Right lobe of liver (tissue), 4 donors: ENCODE measurements at regions not wholly inside any gene's neighbourhood (a gene's known extent, or its start where the extent isn't known, plus 50 kb on each side); places are given as distances from the start of the nearest gene placed in this dataset.

Experiments
- POLR2A ChIP-seq: fragments of 450-650 bp; IDR thresholded peaks from one replicate; pipeline ENCODE4 v1.6.1; 2017; ENCODE audit warnings: antibody characterized with exemption, mild to moderate bottlenecking
- TF ChIP-seq, protein P1 (sequence below), 4 donors: fragments of 200-600 bp in 3 of 4; fragments of 450-650 bp in 1 of 4; IDR thresholded peaks; one replicate each; pipeline versions ENCODE4 v1.5.1 to v1.8.0; 2016 to 2022; ENCODE audit warnings: antibody characterized with exemption in 4 of 4, mild to moderate bottlenecking in 2 of 4
- donor health status: DM: no; HTN: no; CAD: no.
- donor health status: DM: no; HTN: no; CAD: no.
- donor health status: DM: no; HTN: yes; CAD: no.

DNA sequence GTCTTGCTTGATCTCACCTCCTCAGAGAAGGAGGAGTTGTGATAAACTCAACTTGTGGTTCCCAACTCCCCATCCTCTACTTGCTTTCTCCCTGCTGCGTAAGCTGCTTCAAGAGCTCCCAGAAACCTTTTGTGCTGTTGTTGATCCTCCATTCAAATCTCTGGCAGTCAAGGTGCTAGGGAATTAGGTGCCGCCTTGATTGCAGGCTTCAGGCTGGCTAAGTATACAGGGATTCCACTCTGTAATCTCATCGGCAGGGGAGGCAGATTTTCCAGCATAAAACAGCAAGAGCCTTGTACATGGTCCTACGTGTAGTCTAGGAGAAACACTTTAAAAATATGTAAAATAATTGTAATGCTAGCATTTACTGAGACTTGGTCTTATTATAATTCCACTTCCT lies 116.2 kb upstream of the DDX18 start:
- TF ChIP-seq, protein P1, sequence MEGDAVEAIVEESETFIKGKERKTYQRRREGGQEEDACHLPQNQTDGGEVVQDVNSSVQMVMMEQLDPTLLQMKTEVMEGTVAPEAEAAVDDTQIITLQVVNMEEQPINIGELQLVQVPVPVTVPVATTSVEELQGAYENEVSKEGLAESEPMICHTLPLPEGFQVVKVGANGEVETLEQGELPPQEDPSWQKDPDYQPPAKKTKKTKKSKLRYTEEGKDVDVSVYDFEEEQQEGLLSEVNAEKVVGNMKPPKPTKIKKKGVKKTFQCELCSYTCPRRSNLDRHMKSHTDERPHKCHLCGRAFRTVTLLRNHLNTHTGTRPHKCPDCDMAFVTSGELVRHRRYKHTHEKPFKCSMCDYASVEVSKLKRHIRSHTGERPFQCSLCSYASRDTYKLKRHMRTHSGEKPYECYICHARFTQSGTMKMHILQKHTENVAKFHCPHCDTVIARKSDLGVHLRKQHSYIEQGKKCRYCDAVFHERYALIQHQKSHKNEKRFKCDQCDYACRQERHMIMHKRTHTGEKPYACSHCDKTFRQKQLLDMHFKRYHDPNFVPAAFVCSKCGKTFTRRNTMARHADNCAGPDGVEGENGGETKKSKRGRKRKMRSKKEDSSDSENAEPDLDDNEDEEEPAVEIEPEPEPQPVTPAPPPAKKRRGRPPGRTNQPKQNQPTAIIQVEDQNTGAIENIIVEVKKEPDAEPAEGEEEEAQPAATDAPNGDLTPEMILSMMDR (IDR thresholded peaks at IDR 0.05), result no peak
- no peak for TF ChIP-seq POLR2A
